IPS-20b (cell line): ENCODE measurements at regions not wholly inside any gene's neighbourhood (a gene's known extent, or its start where the extent isn't known, plus 50 kb on each side); places are given as distances from the start of the nearest gene placed in this dataset.
A peak's percentile ranks its signal among the peaks of the same experiment; 100 is the strongest.

ENCODE experiments used
- H3K27ac ChIP-seq: one replicate; pipeline ENCODE4 v1.5.1; 2013; ENCODE audit warnings: low read length
- H3K27me3 ChIP-seq: 2 replicates; pipeline ENCODE4 v1.6.1; 2013; ENCODE audit warnings: mild to moderate bottlenecking, low read length, inconsistent platforms; ENCODE audit not compliant: insufficient read depth
- H3K36me3 ChIP-seq: 2 replicates; pipeline ENCODE4 v1.6.1; 2013; ENCODE audit warnings: low read depth, mild to moderate bottlenecking, inconsistent platforms, low read length, moderate library complexity; ENCODE audit not compliant: insufficient read depth
- H3K4me1 ChIP-seq: 2 replicates; pipeline ENCODE4 v1.6.1; 2013; ENCODE audit warnings: mild to moderate bottlenecking, control low read depth, inconsistent platforms, low read length, moderate library complexity; ENCODE audit not compliant: insufficient read depth
- H3K4me3 ChIP-seq: 2 replicates; pipeline ENCODE4 v1.5.1; 2013; ENCODE audit warnings: mild to moderate bottlenecking, low read length, inconsistent platforms
- H3K9ac ChIP-seq: 2 replicates; pipeline ENCODE4 v1.6.1; 2013; ENCODE audit warnings: low read depth, mild to moderate bottlenecking, inconsistent platforms, low read length, moderate library complexity
- H3K9me3 ChIP-seq: 2 replicates; pipeline ENCODE4 v1.6.1; 2013; ENCODE audit warnings: mild to moderate bottlenecking, low read depth, low read length, inconsistent platforms; ENCODE audit not compliant: insufficient read depth

DNA sequence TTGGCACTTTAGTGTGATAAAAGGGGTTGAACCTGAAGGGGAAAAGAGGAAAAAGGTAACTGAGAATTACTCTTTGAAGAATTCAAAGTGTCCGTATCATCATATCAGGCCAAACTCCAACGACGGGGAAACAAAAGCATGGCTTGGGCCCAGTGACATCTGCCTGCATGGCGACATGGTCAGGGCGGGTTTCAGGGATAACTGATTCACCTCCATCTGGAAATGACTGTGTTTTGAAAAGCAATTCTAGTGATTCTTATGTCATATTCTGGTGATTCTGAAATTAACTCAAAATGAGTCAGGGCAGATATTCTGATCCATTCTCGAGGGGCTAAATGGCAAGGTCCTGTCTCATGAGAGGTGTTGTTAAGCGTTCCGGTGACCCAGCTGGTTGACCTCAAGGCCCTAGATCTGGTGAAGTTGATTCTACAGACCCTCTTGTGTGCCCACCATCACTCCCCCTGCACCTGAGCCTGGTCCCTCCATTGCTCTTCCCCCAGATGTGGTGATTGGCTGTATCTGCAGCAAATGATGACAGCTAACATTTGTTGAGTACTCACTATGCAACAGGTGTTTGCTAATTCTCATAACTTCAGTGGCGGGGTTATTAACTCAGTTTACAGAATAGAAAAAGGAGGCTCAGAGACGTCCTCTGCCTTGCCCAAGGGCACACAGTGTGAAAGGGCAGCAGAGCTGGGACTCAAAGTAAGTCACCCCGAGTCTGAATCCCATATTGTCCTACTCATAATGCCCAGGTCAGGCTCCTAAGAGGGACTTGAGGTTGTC, 251.8 kb downstream of the MAF start:
- Histone ChIP-seq H3K9ac (no peak overlapping the region), H3K27me3 (no peaks in the 10 kb centered on the region), H3K36me3 (no peaks in the 10 kb centered on the region), H3K27ac (no peak overlapping the region), H3K4me1 (peaks cover 24% of the 10 kb centered on the region; the same call in 1 of the 2 replicates), H3K9me3 (no peaks in the 10 kb centered on the region; the same call in 1 of the 2 replicates), H3K4me3 (no peak overlapping the region)

DNA sequence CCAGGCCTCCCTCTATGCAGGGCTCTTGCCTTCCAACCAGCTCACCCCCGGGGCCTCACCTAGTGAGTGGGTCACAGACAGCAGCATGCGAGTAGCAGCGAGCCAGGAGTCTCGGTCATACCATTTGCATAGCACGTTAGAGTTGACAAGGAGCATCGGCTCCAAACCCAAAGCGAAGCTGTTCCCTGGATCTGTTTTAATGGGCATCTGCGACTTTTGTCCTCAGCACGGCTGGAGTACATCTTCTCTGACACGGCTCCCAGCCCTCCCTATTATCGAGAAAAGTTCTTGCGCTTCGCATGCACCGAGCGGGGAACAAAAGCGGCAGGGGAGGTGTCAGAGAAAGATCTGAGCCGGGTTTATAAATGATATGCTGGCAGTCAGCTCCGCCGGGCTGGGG, 253.3 kb downstream of the MAF start:
- H3K36me3 ChIP-seq: no peaks in the 10 kb centered on the region
- H3K27me3 ChIP-seq: no peaks in the 10 kb centered on the region
- H3K4me1 ChIP-seq: peaks cover 24% of the 10 kb centered on the region; the same call in 1 of the 2 replicates
- H3K4me3 ChIP-seq: no peak overlapping the region
- no peak overlapping the region for H3K27ac ChIP-seq
- H3K9ac ChIP-seq: no peak overlapping the region
- H3K9me3 ChIP-seq: no peaks in the 10 kb centered on the region; the same call in 1 of the 2 replicates

DNA sequence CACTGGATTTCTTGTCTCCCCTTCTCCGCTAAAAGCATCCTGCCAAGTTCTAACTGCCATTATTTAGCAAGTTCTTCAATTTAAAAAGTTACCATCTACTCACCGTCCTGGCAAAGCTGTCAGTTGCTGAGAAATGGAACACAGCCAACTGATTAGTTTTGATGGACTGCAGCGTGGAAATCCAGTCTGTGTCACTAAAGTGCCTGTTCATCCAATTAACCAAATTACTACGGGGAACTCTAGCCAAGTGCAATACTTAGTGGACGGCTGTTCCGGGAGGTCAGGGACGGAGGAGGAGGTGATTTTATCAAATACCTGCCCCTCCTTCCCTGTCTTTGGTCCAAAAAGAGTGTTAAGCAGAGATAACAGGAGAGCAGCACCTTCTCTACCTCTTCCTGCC, 260.7 kb downstream of the MAF start:
- Histone ChIP-seq H3K27ac (no peak overlapping the region), H3K4me1 (no peaks in the 10 kb centered on the region), H3K27me3 (no peaks in the 10 kb centered on the region), H3K4me3 (no peak overlapping the region), H3K36me3 (no peaks in the 10 kb centered on the region), H3K9ac (no peak overlapping the region), H3K9me3 (no peaks in the 10 kb centered on the region)

DNA sequence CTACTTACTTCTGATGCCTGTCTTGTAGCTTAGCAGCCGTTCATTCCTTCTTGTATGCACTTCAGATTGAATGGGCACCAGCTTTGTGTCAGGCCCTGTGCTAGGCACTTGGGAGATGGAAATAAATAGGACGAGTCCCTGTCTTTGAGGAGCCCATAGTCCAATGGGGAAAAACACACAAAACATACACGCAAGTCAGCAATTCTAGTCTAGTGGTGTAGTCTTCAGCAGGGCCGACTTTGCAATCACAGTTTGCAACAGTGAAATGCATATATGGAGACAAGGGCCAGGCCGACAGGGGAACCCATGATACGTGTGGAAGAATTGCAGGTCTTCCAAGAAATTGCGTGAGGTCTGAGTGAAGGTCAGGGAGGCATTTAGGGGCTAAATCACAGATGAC, 262.6 kb downstream of the MAF start:
- no peaks in the 10 kb centered on the region for H3K27me3 ChIP-seq
- no peak overlapping the region for H3K9ac ChIP-seq
- no peaks in the 10 kb centered on the region for H3K36me3 ChIP-seq
- no peaks in the 10 kb centered on the region for H3K9me3 ChIP-seq
- H3K4me1 ChIP-seq: no peaks in the 10 kb centered on the region
- no peak overlapping the region for H3K27ac ChIP-seq
- no peak overlapping the region for H3K4me3 ChIP-seq

DNA sequence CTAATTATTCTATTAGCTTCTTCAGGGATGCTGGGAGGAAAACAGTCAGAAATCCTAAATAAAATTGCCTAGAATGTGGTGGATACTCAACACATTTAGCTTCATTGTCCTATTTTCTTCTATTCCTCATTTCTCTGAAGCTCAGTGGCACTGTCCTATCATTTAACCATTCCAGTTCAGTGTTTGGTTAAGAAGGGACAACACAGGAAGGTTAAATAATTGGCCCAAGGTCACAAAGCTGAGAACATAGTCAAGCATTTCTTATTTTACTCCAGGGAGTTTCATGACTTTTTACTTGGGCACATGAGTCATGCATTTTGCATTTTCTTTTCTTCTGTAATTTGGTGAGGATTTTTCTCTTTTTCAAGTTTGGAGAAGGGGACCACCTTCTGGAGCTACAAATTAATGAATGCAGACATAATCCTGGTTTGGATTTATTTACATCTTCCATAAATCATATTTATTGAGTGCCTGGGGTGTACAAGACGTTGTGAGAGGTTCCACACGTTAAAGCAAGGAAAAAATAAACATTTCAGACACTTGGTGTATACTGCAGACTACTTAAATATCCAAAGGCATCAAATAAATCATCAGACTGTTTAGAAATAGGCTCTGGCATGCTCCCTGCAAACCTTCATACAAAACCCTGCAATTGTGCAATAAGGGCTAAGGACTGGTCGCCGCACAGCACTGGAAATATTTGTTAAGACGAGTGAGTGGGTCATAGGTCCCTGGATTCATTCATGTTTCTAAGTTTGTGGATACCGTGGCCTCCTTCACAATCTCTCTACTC, 263.9 kb downstream of the MAF start:
- Histone ChIP-seq H3K27me3 (no peaks in the 10 kb centered on the region), H3K4me3 (no peak overlapping the region), H3K9ac (no peak overlapping the region), H3K27ac (no peak overlapping the region), H3K9me3 (no peaks in the 10 kb centered on the region), H3K36me3 (no peaks in the 10 kb centered on the region), H3K4me1 (no peaks in the 10 kb centered on the region)

DNA sequence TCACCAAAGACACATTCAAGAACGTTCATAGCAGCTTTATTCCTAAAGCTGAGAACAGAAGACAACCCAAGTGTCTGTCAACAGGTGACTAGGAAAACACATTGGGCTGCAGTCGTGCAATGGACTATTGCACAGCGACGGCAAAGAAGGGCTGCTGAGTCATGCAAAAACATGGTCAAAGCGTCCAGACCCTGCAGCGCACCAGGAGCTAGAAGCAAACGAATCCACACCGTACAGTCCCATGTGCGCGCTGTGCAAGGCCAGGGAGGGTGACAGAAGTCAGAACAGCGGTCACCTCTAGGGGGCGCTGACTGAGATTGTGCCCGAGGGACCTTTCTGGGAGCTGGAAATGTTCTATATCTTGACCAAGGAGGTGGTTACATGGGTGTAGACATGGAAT, 266.4 kb downstream of the MAF start:
- no peak overlapping the region for H3K27ac ChIP-seq
- H3K9me3 ChIP-seq: no peaks in the 10 kb centered on the region
- peaks cover 2% of the 10 kb centered on the region; the same call in 1 of the 2 replicates for H3K4me1 ChIP-seq
- no peaks in the 10 kb centered on the region for H3K36me3 ChIP-seq
- H3K9ac ChIP-seq: no peak overlapping the region
- no peak overlapping the region for H3K4me3 ChIP-seq
- no peaks in the 10 kb centered on the region for H3K27me3 ChIP-seq

DNA sequence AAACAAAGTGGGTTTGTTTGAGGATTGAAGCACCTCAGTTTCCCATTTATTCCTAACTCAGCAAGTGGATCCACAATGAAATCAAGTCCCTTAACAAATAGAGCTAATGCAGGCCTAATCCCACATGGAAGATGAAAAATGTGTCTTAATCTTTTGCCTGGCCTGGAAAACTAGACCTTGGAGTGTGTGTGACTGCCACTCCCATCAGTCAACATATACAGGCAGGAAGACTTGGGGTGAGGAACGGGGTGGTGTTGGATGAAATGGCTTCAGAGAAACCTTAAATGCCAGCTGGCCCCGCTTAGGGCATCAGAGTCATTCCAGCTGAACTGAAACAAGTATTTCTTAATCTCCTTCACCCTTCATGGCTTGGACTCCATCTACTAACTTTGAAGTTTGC, 269.5 kb downstream of the MAF start:
- Histone ChIP-seq H3K9ac (no peak overlapping the region), H3K27me3 (no peaks in the 10 kb centered on the region), H3K27ac (no peak overlapping the region), H3K4me1 (peaks cover 19% of the 10 kb centered on the region), H3K36me3 (no peaks in the 10 kb centered on the region), H3K4me3 (no peak overlapping the region), H3K9me3 (no peaks in the 10 kb centered on the region)

DNA sequence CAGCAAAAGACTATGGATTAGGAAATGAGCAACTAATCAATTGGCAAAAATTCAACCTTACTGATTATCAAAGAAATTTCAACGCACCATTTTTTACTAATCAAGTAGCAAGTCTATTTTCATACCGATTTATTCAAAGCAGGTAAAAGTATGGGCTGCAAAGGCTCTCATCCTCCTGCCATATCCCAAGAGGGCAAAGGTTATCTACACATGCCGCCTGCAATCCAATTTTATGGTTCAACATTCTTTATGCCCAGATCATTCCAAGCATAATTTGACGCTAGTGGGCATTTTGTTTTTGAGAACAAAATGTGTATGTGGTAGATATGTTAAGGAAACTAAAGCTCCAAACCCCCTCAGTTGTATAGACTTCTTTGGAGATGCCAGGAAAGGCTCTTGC, 270.6 kb downstream of the MAF start:
- Histone ChIP-seq H3K9me3 (no peaks in the 10 kb centered on the region), H3K4me3 (no peak overlapping the region), H3K4me1 (peaks cover 19% of the 10 kb centered on the region), H3K36me3 (no peaks in the 10 kb centered on the region), H3K27ac (no peak overlapping the region), H3K9ac (no peak overlapping the region), H3K27me3 (no peaks in the 10 kb centered on the region)

DNA sequence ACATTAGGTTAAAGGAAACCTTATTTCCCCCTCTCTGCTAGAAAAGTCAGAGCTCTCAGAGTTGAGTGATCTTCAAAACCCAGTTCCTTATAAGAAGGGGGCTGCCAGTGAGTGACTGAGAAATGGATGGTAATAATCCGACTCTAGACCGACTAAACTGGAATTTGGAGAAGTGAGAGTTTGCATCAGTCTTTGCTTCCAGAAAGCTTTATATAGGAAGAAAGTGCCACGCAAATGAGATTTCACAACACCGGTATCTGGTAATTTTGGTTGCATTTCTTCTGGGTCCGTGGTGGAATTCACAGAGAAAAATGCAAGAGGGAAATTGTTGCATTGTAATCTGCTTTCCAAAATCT, 271.4 kb downstream of the MAF start:
- peak overlapping the region; percentile 41; the same call in 1 of the 2 replicates for H3K4me3 ChIP-seq
- H3K27me3 ChIP-seq: no peaks in the 10 kb centered on the region

DNA sequence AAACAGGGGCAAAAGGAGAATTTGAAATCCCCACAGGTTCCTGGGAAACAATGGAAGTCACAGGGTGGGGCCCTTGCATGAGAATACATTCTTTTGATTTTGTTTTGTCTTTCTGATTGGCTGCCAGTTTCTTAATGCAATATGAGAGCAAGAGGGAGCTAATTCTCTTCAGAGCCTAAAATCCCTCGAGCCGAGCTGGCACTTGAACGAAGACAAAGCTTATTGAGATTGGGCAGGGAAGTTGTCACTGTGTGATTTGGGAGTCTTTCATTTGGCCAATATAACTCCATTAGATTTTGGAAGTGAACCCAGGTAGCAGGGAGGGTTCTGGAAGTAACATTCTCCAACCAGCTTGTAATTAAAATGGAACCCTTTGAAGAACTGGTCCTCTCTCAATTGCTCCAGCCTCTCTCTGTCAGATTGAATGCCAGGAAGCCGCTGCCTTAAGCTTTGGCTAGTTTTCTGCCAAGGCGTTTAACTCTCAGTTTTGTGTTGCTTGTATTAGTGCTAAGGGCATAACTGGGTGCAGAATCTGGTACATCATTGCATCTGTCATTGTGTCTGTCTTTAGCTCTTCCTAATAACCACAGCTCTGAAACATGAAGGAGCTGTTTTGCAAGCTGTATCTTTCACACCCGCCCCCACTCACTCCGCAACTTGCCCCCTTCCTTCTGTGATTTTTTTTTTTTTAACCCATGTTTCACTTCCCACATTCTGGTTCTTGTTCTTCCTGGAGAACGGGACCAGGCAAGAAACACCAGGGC, 272.0 kb downstream of the MAF start:
- H3K4me1 ChIP-seq: peaks cover 19% of the 10 kb centered on the region
- no peaks in the 10 kb centered on the region for H3K9me3 ChIP-seq
- peak overlapping the region; percentile 32; the same call in 1 of the 2 replicates for H3K9ac ChIP-seq
- H3K27ac ChIP-seq: no peak overlapping the region
- H3K4me3 ChIP-seq: peak overlapping the region; percentile 41; the same call in 1 of the 2 replicates
- H3K36me3 ChIP-seq: no peaks in the 10 kb centered on the region
- H3K27me3 ChIP-seq: no peaks in the 10 kb centered on the region

More for the DNA sequence above, 271.4 kb downstream of the MAF start:
- Histone ChIP-seq H3K27ac (no peak overlapping the region), H3K9ac (peak overlapping the region; percentile 32; the same call in 1 of the 2 replicates), H3K4me1 (peaks cover 19% of the 10 kb centered on the region), H3K9me3 (no peaks in the 10 kb centered on the region), H3K36me3 (no peaks in the 10 kb centered on the region)

DNA sequence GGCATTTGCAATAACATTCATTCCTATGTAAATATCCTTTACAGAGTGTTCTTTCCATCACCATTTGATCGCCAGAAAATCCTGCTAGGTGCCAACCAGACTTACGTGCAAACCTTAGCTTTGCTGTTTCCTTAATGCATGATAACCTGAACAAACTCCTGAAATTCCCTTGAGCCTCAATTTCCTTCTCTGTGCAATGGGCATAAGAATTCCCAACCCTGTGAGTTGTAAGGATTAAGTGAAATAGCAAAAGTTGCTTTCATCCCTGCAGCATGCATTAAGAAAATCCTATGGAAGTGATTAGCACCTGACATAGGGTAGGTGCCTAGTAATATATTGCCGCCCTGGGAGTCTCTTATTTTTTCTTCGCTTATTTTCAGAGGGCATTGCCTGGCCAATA, 272.7 kb downstream of the MAF start:
- no peaks in the 10 kb centered on the region for H3K9me3 ChIP-seq
- H3K27me3 ChIP-seq: no peaks in the 10 kb centered on the region
- H3K4me3 ChIP-seq: peak overlapping the region; percentile 41; the same call in 1 of the 2 replicates
- H3K9ac ChIP-seq: no peak overlapping the region
- H3K27ac ChIP-seq: no peak overlapping the region
- no peaks in the 10 kb centered on the region for H3K36me3 ChIP-seq
- H3K4me1 ChIP-seq: peaks cover 19% of the 10 kb centered on the region
